Pancreas (tissue), 10 donors: ENCODE measurements at regions not wholly inside any gene's neighbourhood (a gene's known extent, or its start where the extent isn't known, plus 50 kb on each side); places are given as distances from the start of the nearest gene placed in this dataset.
A peak's percentile ranks its signal among the peaks of the same experiment; 100 is the strongest.

ENCODE experiments used
- ATAC-seq, 4 donors: fragments of 200-7000 bp; cut with Tn5 transposase; one replicate each; pipeline versions ENCODE4 v1.8.0 to v1.9.1; 2020; ENCODE audit warnings: mild to moderate bottlenecking in 4 of 4, moderate library complexity in 4 of 4
- DNase-seq, 6 donors: peaks; one replicate each; pipeline ENCODE4 v3.0.0-alpha.2; 2020
- FAIRE-seq: peaks from 2 replicates; lab custom pipeline; 2012; peaks lifted over from hg19 to GRCh38; lab: Jason Lieb, UNC
- H3K27ac ChIP-seq, 4 donors: fragments of 200-600 bp; sonication (generic); 1 replicate in 3 of 4; 2 replicates in 1 of 4; pipeline versions ENCODE4 v1.5.0 to v1.8.0; 2020
- H3K27me3 ChIP-seq, 4 donors: fragments of 200-600 bp; one replicate each; pipeline ENCODE4 v1.8.0; 2021
- H3K36me3 ChIP-seq, 3 donors: fragments of 200-600 bp; sonication (generic) in 1 of 3; one replicate each; pipeline versions ENCODE4 v1.5.0 to v1.8.0; 2020 to 2021
- H3K4me1 ChIP-seq, 3 donors: fragments of 200-600 bp; one replicate each; pipeline ENCODE4 v1.8.0; 2021
- H3K4me3 ChIP-seq, 4 donors: fragments of 200-600 bp; sonication (generic) in 2 of 4; one replicate each; pipeline versions ENCODE4 v1.5.0 to v1.8.0; 2020 to 2021
- H3K9me3 ChIP-seq, 4 donors: fragments of 200-600 bp; one replicate each; pipeline ENCODE4 v1.8.0; 2021
- WGBS, 2 donors: extraction: QIAGEN DNeasy Blood & Tissue Kit; methylation state at CpG; one replicate each; pipeline ENCODE4 v1.1.7; 2013; 5-methylcytosine and 5-hydroxymethylcytosine counted together
- intact Hi-C, 3 donors: fragments of 100-400 bp; cut with DNase I; formaldehyde crosslinking; loops; one replicate each; pipeline versions ENCODE4 v1.11.1 to v1.14.2; 2022
- TF ChIP-seq, protein P1 (sequence below), 4 donors: fragments of 200-600 bp; sonication (generic) in 3 of 4; IDR thresholded peaks; one replicate each; pipeline versions ENCODE4 v1.5.0 to v1.8.0; 2021; ENCODE audit warnings: antibody characterized with exemption in 4 of 4
- donor health status: healthy with polysubstance abuse.
- donor health status: DM: no; HTN: no; CAD: no; lungs with moderate emphysema.
- donor health status: DM: no; HTN: no; CAD: no.
- donor health status: control.
- donor health status: control.
- donor health status: Bipolar disorder and iron deficiency.
- donor health status: DM: yes; HTN: yes; CAD: no.
- donor health status: DM: no; HTN: no; CAD: no.
- donor health status: DM: no; HTN: no; CAD: no.
- donor health status: DM: yes; HTN: yes; CAD: no.

DNA sequence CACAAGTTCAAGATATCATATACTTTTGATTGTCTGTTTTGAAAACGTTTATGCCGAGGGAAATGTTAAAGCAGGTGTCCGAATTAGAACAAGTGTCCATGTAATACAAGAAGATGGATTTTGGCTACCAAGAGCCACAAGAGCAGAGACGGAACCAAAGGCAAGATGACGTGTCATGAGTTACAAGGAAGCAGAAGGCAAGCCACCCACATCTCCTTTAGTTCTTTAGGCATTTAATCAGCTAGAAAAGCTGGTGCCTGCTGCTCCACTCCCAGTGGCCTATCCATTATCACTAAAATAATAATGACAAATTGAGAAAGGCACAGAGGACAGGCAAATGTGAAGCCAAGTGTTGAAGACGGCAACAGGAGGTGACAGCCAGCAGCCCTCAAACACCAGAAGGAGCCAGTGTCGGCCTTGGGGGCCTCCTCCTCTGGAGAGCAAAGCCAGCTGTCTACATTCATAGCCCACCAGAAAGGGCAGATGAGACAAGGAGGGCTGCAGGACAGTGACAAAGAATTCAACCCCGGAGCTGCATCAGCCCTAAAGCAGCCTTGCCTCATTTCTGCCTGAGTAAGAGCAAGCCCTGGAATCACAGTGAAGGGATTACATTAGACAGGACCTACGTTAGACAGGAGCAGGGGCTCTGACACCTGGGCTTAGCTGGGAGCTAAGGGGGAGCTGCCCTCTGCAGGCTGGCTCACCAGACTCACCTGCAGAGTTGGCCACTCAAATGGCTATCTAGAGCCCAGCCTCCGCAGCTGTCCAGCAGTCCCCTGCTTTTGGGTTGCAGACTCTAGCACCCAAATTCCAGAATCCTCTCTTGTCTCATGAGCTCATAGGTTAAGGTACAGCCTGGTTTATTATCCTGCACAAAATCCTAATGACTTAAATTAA lies 569.9 kb downstream of the UQCRFS1 start:
- WGBS, 2 donors: 42 to 45% methylated on average over 9 to 10 of the region's 10 CpGs
- ATAC-seq: peak; percentile 38 to 70 (median 52)

DNA sequence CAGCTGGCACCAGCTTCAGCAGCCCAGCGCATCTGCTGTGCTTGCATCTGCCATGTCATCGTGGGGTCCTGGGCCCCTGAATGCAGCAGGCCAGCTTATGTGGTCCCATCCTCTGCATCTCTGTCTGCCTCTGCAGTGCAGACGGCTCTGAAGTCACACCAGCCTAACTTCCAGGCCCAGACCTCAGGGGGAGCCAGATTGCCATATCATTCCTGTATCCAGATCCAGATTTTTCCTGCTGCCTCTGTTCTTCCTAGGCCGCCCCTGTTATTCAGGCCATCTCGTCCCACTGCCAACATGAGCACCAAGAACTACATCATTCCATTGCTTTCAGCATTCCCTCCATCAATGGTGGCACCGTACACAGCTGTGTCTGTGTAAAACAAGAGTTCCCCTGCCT lies 571.6 kb downstream of the UQCRFS1 start:
- no peak overlapping the region for H3K27ac ChIP-seq
- no peaks in the 10 kb centered on the region for H3K36me3 ChIP-seq
- 69% methylated on average over 6 of the region's 6 CpGs for WGBS, 2 donors
- TF ChIP-seq, protein P1, sequence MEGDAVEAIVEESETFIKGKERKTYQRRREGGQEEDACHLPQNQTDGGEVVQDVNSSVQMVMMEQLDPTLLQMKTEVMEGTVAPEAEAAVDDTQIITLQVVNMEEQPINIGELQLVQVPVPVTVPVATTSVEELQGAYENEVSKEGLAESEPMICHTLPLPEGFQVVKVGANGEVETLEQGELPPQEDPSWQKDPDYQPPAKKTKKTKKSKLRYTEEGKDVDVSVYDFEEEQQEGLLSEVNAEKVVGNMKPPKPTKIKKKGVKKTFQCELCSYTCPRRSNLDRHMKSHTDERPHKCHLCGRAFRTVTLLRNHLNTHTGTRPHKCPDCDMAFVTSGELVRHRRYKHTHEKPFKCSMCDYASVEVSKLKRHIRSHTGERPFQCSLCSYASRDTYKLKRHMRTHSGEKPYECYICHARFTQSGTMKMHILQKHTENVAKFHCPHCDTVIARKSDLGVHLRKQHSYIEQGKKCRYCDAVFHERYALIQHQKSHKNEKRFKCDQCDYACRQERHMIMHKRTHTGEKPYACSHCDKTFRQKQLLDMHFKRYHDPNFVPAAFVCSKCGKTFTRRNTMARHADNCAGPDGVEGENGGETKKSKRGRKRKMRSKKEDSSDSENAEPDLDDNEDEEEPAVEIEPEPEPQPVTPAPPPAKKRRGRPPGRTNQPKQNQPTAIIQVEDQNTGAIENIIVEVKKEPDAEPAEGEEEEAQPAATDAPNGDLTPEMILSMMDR (IDR thresholded peaks at IDR 0.05): no peak
- ATAC-seq (no peak), DNase-seq (no peak), FAIRE-seq (no peak)
- intact Hi-C loops: no loop called here
- no peaks in the 10 kb centered on the region for H3K4me1 ChIP-seq
- H3K9me3 ChIP-seq: no peaks in the 10 kb centered on the region
- H3K4me3 ChIP-seq: no peak overlapping the region
- no peaks in the 10 kb centered on the region for H3K27me3 ChIP-seq

More for the DNA sequence above, 569.9 kb downstream of the UQCRFS1 start:
- intact Hi-C loops: no loop called here
- H3K4me1 ChIP-seq: no peaks in the 10 kb centered on the region
- no peaks in the 10 kb centered on the region for H3K36me3 ChIP-seq
- DNase-seq: no peak
- H3K4me3 ChIP-seq: peak overlapping the region in 1 of 4 donors; percentile 13
- FAIRE-seq: no peak
- no peaks in the 10 kb centered on the region for H3K9me3 ChIP-seq
- TF ChIP-seq, protein P1 (IDR thresholded peaks at IDR 0.05): no peak
- H3K27ac ChIP-seq: peak overlapping the region in 2 of 4 donors; percentile 28 to 44
- no peaks in the 10 kb centered on the region for H3K27me3 ChIP-seq

DNA sequence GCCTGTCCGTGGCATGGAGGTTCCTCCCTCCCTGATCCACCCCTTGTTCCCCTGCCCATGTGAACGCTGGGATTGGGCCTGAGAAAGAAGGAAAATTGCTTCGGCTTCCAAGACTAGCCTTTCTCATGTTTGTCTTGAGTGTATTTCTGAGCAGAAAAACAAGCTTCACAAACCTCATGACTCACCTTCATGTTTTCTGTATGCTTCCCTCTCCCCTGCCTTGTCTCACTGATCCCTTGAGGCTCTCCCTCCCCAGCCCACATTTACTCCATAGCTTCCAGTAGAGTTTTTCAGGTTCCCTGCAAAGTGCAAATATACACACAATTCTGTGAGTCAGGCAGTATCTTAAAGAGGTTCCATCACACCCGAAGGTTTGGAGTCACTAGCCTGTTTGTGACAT lies 572.4 kb downstream of the UQCRFS1 start:
- Histone ChIP-seq H3K27ac (no peak overlapping the region), H3K27me3 (no peaks in the 10 kb centered on the region), H3K4me3 (no peak overlapping the region), H3K4me1 (no peaks in the 10 kb centered on the region), H3K9me3 (no peaks in the 10 kb centered on the region), H3K36me3 (no peaks in the 10 kb centered on the region)
- TF ChIP-seq, protein P1 (IDR thresholded peaks at IDR 0.05): no peak
- intact Hi-C loops: no loop called here
- DNase-seq (no peak), ATAC-seq (no peak), FAIRE-seq (no peak)
- WGBS, 2 donors: 57 to 75% methylated on average over 4 of the region's 4 CpGs

DNA sequence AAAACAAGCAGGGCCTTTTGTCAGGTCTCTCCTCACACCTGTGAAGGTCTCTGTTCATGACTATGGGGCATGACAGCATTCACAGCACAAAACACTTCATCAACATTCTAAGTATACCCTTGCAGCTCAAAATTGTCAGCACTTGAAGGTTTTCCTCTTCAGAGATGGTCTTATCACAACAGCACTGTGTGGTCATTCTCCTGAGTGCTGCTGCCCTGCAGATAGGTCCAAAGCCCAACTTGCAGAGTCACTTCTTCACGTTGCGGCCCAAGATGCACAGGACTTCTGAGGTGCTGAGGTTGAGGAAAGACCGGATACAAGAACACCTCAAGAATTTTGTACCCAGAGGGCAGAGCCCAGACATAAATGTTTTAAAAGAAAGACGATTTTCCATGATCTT lies 574.5 kb downstream of the UQCRFS1 start:
- DNase-seq (no peak), ATAC-seq (no peak), FAIRE-seq (no peak)
- Histone ChIP-seq H3K27me3 (no peaks in the 10 kb centered on the region), H3K9me3 (no peaks in the 10 kb centered on the region), H3K36me3 (no peaks in the 10 kb centered on the region), H3K4me3 (no peak overlapping the region), H3K4me1 (no peaks in the 10 kb centered on the region), H3K27ac (no peak overlapping the region)
- TF ChIP-seq, protein P1 (IDR thresholded peaks at IDR 0.05): no peak
- intact Hi-C loops: loop anchor here in 2 of 3 donors (10.0 kb wide), 2 partner anchors 164 to 174 kb away; no protein-coding TSS in a partner anchor
- 72 to 76% methylated on average over 4 of the region's 4 CpGs for WGBS, 2 donors

DNA sequence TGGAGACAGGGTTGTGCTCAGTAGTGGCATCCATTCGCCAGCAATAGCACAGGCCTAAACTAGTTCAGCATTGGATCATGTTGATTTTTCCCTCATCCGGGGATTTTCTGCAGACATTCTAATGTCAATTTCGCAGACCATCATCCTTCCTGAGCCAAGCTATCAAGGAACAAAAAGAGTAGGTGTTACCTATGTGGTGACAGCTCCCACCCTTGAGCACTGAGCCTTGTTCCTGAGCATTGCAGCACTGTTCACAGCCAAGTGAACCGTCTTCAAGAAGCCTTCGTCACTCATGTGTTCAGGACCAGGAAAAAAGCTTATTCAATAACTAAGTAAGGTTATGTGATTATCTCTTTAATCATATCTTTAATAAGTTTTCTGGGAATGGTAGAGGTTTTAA lies 576.2 kb downstream of the UQCRFS1 start:
- TF ChIP-seq, protein P1 (IDR thresholded peaks at IDR 0.05): no peak
- ATAC-seq: no peak
- WGBS, 2 donors: 61 to 71% methylated on average over 5 of the region's 5 CpGs
- Histone ChIP-seq H3K27me3 (no peaks in the 10 kb centered on the region), H3K27ac (no peak overlapping the region), H3K4me3 (no peak overlapping the region), H3K4me1 (no peaks in the 10 kb centered on the region), H3K9me3 (no peaks in the 10 kb centered on the region), H3K36me3 (no peaks in the 10 kb centered on the region)
- DNase-seq: no peak
- intact Hi-C loops: loop anchor here in 2 of 3 donors (10.0 kb wide), 2 partner anchors 162 to 172 kb away; no protein-coding TSS in a partner anchor
- no peak for FAIRE-seq
